ENCODE measurements at regions not wholly inside any gene's neighbourhood (a gene's known extent, or its start where the extent isn't known, plus 50 kb on each side); places are given as distances from the start of the nearest gene placed in this dataset.

DNA sequence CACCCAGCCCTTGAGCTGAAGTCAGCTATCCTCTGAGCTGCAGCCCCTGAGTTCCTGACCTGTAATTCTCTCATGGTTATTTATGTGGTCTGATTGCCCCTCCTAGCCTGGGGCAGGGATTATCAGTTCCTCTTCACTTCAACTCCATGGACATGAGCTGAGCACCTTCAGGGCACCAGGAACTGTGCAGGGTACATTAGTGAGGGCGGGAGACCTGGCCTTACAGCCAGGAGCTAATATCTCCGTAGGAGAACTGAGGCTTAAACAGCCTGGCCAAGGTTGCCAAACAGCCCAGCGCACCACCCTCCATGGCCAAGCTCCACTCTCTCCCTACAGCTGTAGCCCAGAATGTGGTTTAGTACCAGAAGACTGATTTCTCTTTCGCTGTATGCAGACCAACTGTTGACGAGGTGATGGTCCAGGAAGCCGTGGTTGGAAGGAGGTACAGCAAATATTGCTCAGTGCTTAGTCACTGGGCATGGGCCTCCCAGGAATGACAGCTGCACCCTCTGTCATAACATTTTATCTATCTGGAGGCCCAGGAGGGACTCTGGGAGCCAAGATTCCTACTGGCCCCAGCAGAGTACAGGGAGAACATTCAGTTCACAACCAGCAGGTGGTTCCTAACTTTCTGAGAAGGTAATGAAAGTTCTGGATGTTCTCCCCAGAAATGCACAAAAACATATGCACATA, 228.7 kb upstream of the SIX2 start:
- TF ChIP-seq, protein P1, sequence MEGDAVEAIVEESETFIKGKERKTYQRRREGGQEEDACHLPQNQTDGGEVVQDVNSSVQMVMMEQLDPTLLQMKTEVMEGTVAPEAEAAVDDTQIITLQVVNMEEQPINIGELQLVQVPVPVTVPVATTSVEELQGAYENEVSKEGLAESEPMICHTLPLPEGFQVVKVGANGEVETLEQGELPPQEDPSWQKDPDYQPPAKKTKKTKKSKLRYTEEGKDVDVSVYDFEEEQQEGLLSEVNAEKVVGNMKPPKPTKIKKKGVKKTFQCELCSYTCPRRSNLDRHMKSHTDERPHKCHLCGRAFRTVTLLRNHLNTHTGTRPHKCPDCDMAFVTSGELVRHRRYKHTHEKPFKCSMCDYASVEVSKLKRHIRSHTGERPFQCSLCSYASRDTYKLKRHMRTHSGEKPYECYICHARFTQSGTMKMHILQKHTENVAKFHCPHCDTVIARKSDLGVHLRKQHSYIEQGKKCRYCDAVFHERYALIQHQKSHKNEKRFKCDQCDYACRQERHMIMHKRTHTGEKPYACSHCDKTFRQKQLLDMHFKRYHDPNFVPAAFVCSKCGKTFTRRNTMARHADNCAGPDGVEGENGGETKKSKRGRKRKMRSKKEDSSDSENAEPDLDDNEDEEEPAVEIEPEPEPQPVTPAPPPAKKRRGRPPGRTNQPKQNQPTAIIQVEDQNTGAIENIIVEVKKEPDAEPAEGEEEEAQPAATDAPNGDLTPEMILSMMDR (IDR thresholded peaks at IDR 0.05; ENCODE audit: extremely low read depth, missing control alignments), result no peak
- DNase-seq (ENCODE audit: low spot score), result no peak

DNA sequence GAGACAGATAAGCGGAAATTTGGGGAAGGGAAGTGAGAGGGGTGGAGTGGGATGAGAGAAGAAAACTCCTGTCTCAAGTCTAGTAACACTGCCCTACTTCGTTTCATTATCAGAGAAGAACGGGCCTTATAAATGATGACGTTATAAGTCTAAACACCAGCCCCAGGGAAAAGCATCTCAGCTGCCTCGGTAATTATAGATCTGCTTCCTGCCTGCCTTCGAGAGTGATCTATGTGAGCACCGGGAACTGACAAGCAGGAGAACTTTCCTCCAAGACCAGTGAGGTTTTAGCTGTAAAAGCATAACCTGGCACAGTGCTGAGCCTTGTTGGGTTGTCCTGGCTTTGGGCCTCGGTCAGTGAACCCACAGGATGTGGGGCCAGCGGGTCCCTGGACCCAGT, 227.9 kb upstream of the SIX2 start:
- no peak for DNase-seq (ENCODE audit: low spot score)

DNA sequence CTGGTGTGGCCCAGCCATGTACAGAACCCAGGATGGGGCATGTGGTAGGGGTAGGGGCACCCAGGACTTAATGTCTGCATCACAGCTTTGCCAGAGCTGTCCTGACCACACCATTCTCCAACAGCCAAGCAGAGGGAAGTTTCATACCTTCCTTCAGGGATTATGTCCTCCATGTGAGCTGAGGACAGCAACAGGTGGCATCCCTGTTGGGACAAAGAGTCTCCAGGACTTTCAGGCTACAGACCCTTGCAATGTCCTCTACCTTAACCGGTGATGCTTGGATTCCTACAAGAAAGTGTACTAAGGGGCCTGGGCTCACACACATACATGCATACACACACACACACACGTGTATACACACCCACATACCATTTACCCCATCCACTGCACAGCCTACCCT, 227.0 kb upstream of the SIX2 start:
- no peak for DNase-seq (ENCODE audit: low spot score)
- TF ChIP-seq, protein P1 (IDR thresholded peaks at IDR 0.05; ENCODE audit: extremely low read depth, missing control alignments), result no peak

More for the DNA sequence above, 227.9 kb upstream of the SIX2 start:
- TF ChIP-seq, protein P1 (IDR thresholded peaks at IDR 0.05; ENCODE audit: extremely low read depth, missing control alignments), result no peak

DNA sequence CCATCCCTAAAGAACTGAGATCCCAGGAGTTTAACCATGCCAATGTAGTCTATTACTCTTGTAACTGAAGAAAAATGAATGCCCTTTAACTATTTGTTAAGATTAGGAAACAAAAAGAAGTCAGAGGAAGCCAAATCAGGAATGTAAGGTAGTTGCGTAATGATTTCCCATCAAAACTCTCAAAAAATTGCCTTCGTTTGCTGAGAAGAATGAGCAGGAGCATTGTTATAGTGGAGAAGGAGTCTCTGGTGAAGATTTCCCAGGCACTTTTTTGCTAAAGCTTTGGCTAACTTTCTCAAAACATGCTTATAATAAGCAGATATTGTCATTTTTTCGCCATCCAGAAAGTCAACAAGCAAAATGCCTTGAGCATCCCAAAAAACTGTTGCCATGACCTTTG, 224.0 kb upstream of the SIX2 start:
- TF ChIP-seq, protein P1 (IDR thresholded peaks at IDR 0.05; ENCODE audit: extremely low read depth, missing control alignments), result no peak
- DNase-seq (ENCODE audit: low spot score), result no peak

GRCh38 chr2:45232818-45233217, 223.6 kb upstream of the SIX2 start:
- no peak for DNase-seq (ENCODE audit: low spot score)
- TF ChIP-seq, protein P1 (IDR thresholded peaks at IDR 0.05; ENCODE audit: extremely low read depth, missing control alignments), result no peak

DNA sequence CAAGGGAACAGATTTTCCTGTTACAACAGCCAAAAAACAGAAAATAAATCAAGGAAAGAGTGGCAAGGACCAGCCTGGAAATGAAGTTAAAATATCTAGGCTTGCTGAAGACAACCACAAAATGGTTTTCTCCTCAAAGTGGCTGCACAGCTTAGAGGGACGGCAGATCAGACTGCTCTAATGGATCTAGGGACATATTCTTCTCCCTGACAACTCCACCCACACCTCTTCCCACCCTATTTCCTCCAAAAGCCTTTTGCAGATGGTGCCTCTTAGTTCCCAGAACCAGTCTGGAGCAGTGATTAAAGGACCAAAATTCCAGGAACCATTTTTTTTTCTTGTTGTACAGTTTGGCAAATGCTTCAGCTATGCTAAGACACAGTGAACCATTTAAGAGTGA, 220.2 kb upstream of the SIX2 start:
- TF ChIP-seq, protein P1 (IDR thresholded peaks at IDR 0.05; ENCODE audit: extremely low read depth, missing control alignments), result no peak
- DNase-seq (ENCODE audit: low spot score), result no peak

- TF ChIP-seq, protein P1 (IDR thresholded peaks at IDR 0.05; ENCODE audit: extremely low read depth, missing control alignments), result no peak
- no peak for DNase-seq (ENCODE audit: low spot score)
These were observed 218.1 kb upstream of the SIX2 start for GRCh38 chr2:45227347-45227746.
